ENCODE measurements at regions not wholly inside any gene's neighbourhood (a gene's known extent, or its start where the extent isn't known, plus 50 kb on each side); places are given as distances from the start of the nearest gene placed in this dataset.

GRCh38 chr1:169053196-169053595 is 53.3 kb upstream of the ATP1B1 start:
- no peak overlapping the region for H3K4me3 ChIP-seq (ENCODE audit: insufficient read depth, low read depth, low read length)
- no peaks in the 10 kb centered on the region for H3K36me3 ChIP-seq (replicated peaks; ENCODE audit: control insufficient read depth, insufficient read depth, low read length)
- no peaks in the 10 kb centered on the region for H3K27me3 ChIP-seq (ENCODE audit: control insufficient read depth, insufficient read depth, low read length)
- DNase-seq: no peak

Data from H7 (cell line).